GM12865 (cell line): ENCODE measurements at regions not wholly inside any gene's neighbourhood (a gene's known extent, or its start where the extent isn't known, plus 50 kb on each side); places are given as distances from the start of the nearest gene placed in this dataset.
"Not testable (repeated sequence)": the region's sequence is repeated elsewhere in the genome, so short reads cannot be mapped to it uniquely, and the experiment has no call there.

Source experiments
- DNase-seq: peaks from one replicate; pipeline ENCODE4 v3.0.0; 2010; ENCODE audit warnings: low read depth
- H3K4me3 ChIP-seq: 2 replicates; pipeline ENCODE4 v1.5.1; 2011; ENCODE audit warnings: mild to moderate bottlenecking, low read depth, low read length, control low read depth
- TF ChIP-seq, protein P1 (sequence below): IDR thresholded peaks from 2 replicates; pipeline ENCODE4 v1.5.1; 2011; ENCODE audit warnings: low read length, control low read depth, low read depth, inconsistent platforms; ENCODE audit not compliant: insufficient read depth; ENCODE audit errors: missing control alignments

DNA sequence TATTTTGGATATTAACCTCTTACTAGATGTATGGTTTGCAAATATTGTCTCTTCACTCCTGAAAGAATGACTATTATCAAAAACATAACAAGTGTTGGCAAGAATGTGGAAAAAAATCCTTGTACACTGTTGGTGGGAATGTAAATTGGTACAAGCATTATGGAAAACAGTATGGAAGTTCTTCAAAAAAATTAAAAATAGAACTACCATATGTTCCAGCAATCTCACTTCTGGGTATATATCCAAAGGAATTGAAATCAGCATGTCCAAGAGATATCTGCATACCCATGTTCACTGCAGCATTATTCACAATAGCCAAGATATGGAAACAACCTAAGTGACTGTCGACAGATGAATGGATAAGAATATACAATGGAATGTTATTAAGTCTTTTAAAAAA, 61.6 kb upstream of the KIT start:
- H3K4me3 ChIP-seq, result no peak overlapping the region
- no peak for DNase-seq
- TF ChIP-seq, protein P1, sequence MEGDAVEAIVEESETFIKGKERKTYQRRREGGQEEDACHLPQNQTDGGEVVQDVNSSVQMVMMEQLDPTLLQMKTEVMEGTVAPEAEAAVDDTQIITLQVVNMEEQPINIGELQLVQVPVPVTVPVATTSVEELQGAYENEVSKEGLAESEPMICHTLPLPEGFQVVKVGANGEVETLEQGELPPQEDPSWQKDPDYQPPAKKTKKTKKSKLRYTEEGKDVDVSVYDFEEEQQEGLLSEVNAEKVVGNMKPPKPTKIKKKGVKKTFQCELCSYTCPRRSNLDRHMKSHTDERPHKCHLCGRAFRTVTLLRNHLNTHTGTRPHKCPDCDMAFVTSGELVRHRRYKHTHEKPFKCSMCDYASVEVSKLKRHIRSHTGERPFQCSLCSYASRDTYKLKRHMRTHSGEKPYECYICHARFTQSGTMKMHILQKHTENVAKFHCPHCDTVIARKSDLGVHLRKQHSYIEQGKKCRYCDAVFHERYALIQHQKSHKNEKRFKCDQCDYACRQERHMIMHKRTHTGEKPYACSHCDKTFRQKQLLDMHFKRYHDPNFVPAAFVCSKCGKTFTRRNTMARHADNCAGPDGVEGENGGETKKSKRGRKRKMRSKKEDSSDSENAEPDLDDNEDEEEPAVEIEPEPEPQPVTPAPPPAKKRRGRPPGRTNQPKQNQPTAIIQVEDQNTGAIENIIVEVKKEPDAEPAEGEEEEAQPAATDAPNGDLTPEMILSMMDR, result no peak

DNA sequence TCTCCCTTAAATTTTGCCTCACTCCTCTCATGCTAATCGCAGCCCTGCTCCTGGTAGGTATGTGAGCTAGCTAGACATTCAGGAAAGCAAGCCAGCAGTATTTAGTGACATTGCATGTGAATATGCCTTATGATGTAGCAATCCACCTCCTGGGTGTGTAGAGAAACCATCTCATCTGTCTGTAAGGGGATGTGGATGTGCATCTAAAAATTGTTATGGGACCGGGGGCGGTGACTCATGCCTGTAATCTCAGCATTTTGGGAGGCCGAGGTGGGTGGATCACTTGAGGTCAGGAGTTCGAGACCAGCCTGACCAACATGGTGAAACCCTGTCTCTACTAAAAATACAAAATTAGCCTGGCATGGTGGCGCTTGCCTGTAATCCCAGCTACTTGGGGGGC, 60.1 kb upstream of the KIT start:
- not testable (repeated sequence) for H3K4me3 ChIP-seq, DNase-seq

DNA sequence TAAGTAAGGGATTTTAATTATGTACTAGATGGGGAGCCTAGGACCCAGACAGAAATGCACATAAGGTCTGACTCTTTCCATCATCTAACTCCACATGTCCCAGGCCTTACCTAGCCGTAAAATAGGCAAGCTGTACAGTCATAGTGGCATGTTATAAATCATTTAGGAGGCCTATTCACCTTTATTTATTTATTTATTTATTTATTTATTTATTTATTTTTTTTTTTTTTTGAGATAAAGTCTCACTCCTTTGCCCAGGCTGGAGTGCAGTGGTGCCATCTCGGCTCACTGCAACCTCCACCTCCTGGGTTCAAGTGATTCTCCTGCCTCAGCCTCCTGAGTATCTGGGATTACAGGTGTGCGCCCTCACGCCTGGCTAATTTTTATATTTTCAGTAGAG, 55.6 kb upstream of the KIT start:
- not testable (repeated sequence) for DNase-seq, H3K4me3 ChIP-seq

DNA sequence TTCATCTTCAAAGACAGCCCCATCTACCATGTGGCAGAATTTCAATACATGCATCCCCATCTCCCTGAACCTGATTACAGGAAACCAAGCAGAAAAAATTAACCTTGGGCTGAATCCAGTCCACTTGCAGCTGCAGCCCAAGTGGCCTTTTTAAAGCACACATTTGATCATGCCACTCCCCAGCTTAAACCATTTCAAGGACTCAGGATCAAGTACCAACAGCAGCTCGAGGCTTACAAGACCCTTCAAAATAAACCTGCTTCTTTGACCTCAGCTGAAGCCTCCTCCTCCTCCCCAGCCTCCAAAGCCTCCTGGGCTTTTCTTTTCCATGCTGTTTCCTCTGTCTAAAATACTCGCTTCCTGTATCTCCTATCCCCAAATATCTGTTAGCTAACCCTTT, 50.7 kb upstream of the KIT start:
- H3K4me3 ChIP-seq, result no peak overlapping the region
- TF ChIP-seq, protein P1, result no peak
- no peak for DNase-seq

DNA sequence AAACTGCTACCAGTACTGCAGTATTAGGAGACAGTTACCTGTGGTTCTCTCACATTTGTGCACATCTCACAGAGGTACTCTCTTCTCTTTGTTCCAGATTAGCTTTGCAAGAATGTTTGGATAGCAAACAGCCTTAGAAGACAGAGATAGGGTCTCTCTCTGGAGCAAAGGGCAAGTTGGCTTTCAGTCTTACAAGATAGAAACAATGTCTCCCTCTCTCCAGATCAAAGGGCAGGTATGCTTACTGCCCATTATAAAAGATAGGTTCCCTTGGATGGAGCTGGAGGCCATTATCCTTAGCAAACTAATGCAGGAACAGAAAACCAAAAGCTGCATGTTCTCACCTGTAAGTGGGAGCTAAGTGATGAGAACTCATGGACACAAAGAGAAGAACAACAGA, 50.2 kb upstream of the KIT start:
- H3K4me3 ChIP-seq, result no peak overlapping the region
- no peak for DNase-seq
- TF ChIP-seq, protein P1, result no peak
